GM12878 (cell line): ENCODE measurements at regions not wholly inside any gene's neighbourhood (a gene's known extent, or its start where the extent isn't known, plus 50 kb on each side); places are given as distances from the start of the nearest gene placed in this dataset.

Experiments used
- ATAC-seq: fragments of 200-7000 bp; cut with Tn5 transposase; 3 replicates; pipeline ENCODE4 v1.9.1; 2020; ENCODE audit warnings: mild to moderate bottlenecking, moderate library complexity
- BruUV-seq: library from RNA; stranded (reverse); fragments of 400-500 nt; replicated peaks from 2 replicates; lab custom pipeline; 2021; lab: Mats Ljungman, UMichigan
- CTCF ChIA-PET: fragments of 300-600 bp; sonication (Branson Sonifier 250); formaldehyde crosslinking; extraction: SDS; loops from one replicate; lab custom pipeline; 2021; ENCODE audit warnings: inconsistent platforms; lab: Yijun Ruan, JAX
- POLR2A ChIA-PET: fragments of 350-600 bp; formaldehyde crosslinking; extraction: SDS; loops from one replicate; lab custom pipeline; 2021; ENCODE audit warnings: inconsistent platforms; lab: Charles Lee
- RAD21 ChIA-PET: fragments of 300-600 bp; sonication (Branson Sonifier 250); formaldehyde crosslinking; loops from one replicate; lab custom pipeline; 2023; ENCODE audit warnings: antibody characterized with exemption; ENCODE audit not compliant: unreplicated experiment; lab: Charles Lee
- SMC1A ChIA-PET: fragments of 300-600 bp; sonication (Branson Sonifier 250); formaldehyde crosslinking; loops from one replicate; lab custom pipeline; 2023; ENCODE audit not compliant: unreplicated experiment, uncharacterized antibody; lab: Charles Lee
- DNase-seq: peaks from one replicate; pipeline ENCODE4 v3.0.0-alpha.2; 2011; ENCODE audit warnings: low read depth, low spot score
- FAIRE-seq: peaks from 3 replicates; lab custom pipeline; 2011; peaks lifted over from hg19 to GRCh38; lab: Jason Lieb, UNC
- H2AFZ ChIP-seq: 2 replicates; pipeline ENCODE4 v1.6.0; 2011; ENCODE audit warnings: low read depth, low read length, control low read depth; ENCODE audit not compliant: control insufficient read depth
- H3K27ac ChIP-seq: 2 replicates; pipeline ENCODE4 v1.5.1; 2011; ENCODE audit warnings: control low read depth; ENCODE audit not compliant: control insufficient read depth, insufficient read depth
- H3K27me3 ChIP-seq, 2 experiments: replicated peaks in 1 of 2; 2 replicates each; pipeline versions ENCODE4 v1.6.0 to v1.6.1; 2011; ENCODE audit warnings: low read length in 1 of 2; ENCODE audit not compliant: control insufficient read depth in 2 of 2, insufficient read depth in 2 of 2
- H3K36me3 ChIP-seq, 2 experiments: 2 replicates each; pipeline ENCODE4 v1.5.1; 2011; ENCODE audit warnings: low read length in 1 of 2; ENCODE audit not compliant: control insufficient read depth in 2 of 2, insufficient read depth in 2 of 2
- H3K4me1 ChIP-seq: 2 replicates; pipeline ENCODE4 v1.6.1; 2011; ENCODE audit warnings: mild to moderate bottlenecking, low read length, moderate library complexity, mixed read lengths; ENCODE audit not compliant: control insufficient read depth, insufficient read depth
- H3K4me2 ChIP-seq: 2 replicates; pipeline ENCODE4 v1.6.0; 2011; ENCODE audit warnings: control low read depth; ENCODE audit not compliant: control insufficient read depth, insufficient read depth
- H3K4me3 ChIP-seq: fragments of 200-600 bp; sonication (generic); 2 replicates; pipeline ENCODE4 v1.5.1; 2016
- H3K79me2 ChIP-seq: 2 replicates; pipeline ENCODE4 v1.6.0; 2011; ENCODE audit warnings: low read length; ENCODE audit not compliant: control insufficient read depth, insufficient read depth
- H3K9ac ChIP-seq: 2 replicates; pipeline ENCODE4 v1.8.0; 2011; ENCODE audit warnings: low read length, control low read depth, mixed read lengths; ENCODE audit not compliant: control insufficient read depth, insufficient read depth
- H3K9me3 ChIP-seq: replicated peaks from 3 replicates; pipeline ENCODE4 v1.5.1; 2011; ENCODE audit warnings: mild to moderate bottlenecking, low read length; ENCODE audit not compliant: control insufficient read depth, insufficient read depth
- H4K20me1 ChIP-seq: 2 replicates; pipeline ENCODE4 v1.6.0; 2011; ENCODE audit not compliant: control insufficient read depth, insufficient read depth
- CEBPB ChIP-seq, 2 experiments: fragments of 150-350 bp in 1 of 2; IDR thresholded peaks; 2 replicates each; pipeline ENCODE4 v1.6.1; 2012 to 2014; ENCODE audit warnings: low read depth in 2 of 2, low read length in 2 of 2, borderline replicate concordance in 1 of 2, inconsistent platforms in 1 of 2
- EGR1 ChIP-seq, 2 experiments: IDR thresholded peaks; 1 replicate in 1 of 2; 2 replicates in 1 of 2; pipeline ENCODE4 v1.6.1; 2011 to 2012; ENCODE audit warnings: low read depth in 2 of 2, low read length in 2 of 2, borderline replicate concordance in 1 of 2, mild to moderate bottlenecking in 1 of 2, moderate library complexity in 1 of 2
- ESRRA ChIP-seq: IDR thresholded peaks from 2 replicates; pipeline ENCODE4 v1.6.1; 2012; ENCODE audit warnings: mild to moderate bottlenecking, low read length, improper control_type of control experiment
- FOXM1 ChIP-seq: IDR thresholded peaks from 2 replicates; pipeline ENCODE4 v1.6.1; 2012; ENCODE audit warnings: low read depth, mild to moderate bottlenecking, inconsistent platforms, low read length, moderate library complexity
- LARP7 ChIP-seq: fragments of 450-650 bp; IDR thresholded peaks from 2 replicates; pipeline ENCODE4 v1.6.1; 2017; ENCODE audit warnings: mild to moderate bottlenecking
- MTA3 ChIP-seq: IDR thresholded peaks from 2 replicates; pipeline ENCODE4 v1.6.1; 2012; ENCODE audit warnings: low read length, inconsistent platforms, borderline replicate concordance
- NR2C1 ChIP-seq: fragments of 450-650 bp; IDR thresholded peaks from 2 replicates; pipeline ENCODE4 v1.6.1; 2017; ENCODE audit warnings: antibody characterized with exemption, mild to moderate bottlenecking, moderate library complexity
- RUNX3 ChIP-seq: IDR thresholded peaks from 2 replicates; pipeline ENCODE4 v1.6.1; 2012; ENCODE audit warnings: low read length, inconsistent platforms
- SIX5 ChIP-seq: IDR thresholded peaks from 2 replicates; pipeline ENCODE4 v1.6.1; 2011; ENCODE audit warnings: mild to moderate bottlenecking, low read depth, low read length, moderate library complexity; ENCODE audit not compliant: severe bottlenecking
- SMC3 ChIP-seq: IDR thresholded peaks from 2 replicates; pipeline ENCODE4 v1.6.1; 2011; ENCODE audit warnings: low read length, improper control_type of control experiment, borderline replicate concordance
- ZNF592 ChIP-seq: fragments of 450-650 bp; IDR thresholded peaks from 2 replicates; pipeline ENCODE4 v1.6.1; 2017; ENCODE audit warnings: mild to moderate bottlenecking, moderate library complexity
- WGBS: methylation state at CpG from one replicate; pipeline ENCODE4 v1.1.6; 2016; ENCODE audit warnings: low lambda C conversion rate; ENCODE audit not compliant: insufficient replicate concordance, insufficient coverage; ENCODE audit errors: missing lambda C conversion rate; 5-methylcytosine and 5-hydroxymethylcytosine counted together
- in situ Hi-C: fragments of 300-500 bp; cut with MboI; formaldehyde crosslinking; loops from 9 replicates; pipeline ENCODE4 v1.14.3; 2018; ENCODE audit warnings: mixed read lengths
- intact Hi-C: fragments of 100-400 bp; cut with micrococcal nuclease; formaldehyde crosslinking; loops from one replicate; pipeline ENCODE4 v1.14.2; 2022; ENCODE audit not compliant: unreplicated experiment
- TF ChIP-seq, protein P1 (sequence below): fragments of 450-650 bp; formaldehyde crosslinking; IDR thresholded peaks from 2 replicates; pipeline ENCODE4 v1.4.0; 2022; ENCODE audit warnings: mild to moderate bottlenecking, moderate library complexity

- Histone ChIP-seq H3K4me3 (no peak overlapping the region), H3K27me3 (no peaks in the 10 kb centered on the region), H3K4me1 (peaks cover 16% of the 10 kb centered on the region), H2AFZ (peak overlapping the region; percentile 11; the same call in 1 of the 2 replicates), H3K27ac (no peak overlapping the region), H4K20me1 (no peaks in the 10 kb centered on the region), H3K36me3 (no peaks in the 10 kb centered on the region), H3K4me2 (no peak overlapping the region), H3K9me3 (no peaks in the 10 kb centered on the region), H3K9ac (no peak overlapping the region), H3K79me2 (no peaks in the 10 kb centered on the region)
- TF ChIP-seq ESRRA (no peak), LARP7 (no peak), NR2C1 (no peak), EGR1 (IDR thresholded peaks at IDR 0.05; ENCODE audit: borderline replicate concordance in 1 of 2, low read depth in 2 of 2, low read length in 2 of 2) (no peak), MTA3 (no peak), CEBPB (IDR thresholded peaks at IDR 0.05; ENCODE audit: borderline replicate concordance in 1 of 2, low read depth in 2 of 2, low read length in 2 of 2) (no peak), ZNF592 (no peak), FOXM1 (no peak), SMC3 (no peak), SIX5 (no peak), RUNX3 (no peak)
- TF ChIP-seq, protein P1, sequence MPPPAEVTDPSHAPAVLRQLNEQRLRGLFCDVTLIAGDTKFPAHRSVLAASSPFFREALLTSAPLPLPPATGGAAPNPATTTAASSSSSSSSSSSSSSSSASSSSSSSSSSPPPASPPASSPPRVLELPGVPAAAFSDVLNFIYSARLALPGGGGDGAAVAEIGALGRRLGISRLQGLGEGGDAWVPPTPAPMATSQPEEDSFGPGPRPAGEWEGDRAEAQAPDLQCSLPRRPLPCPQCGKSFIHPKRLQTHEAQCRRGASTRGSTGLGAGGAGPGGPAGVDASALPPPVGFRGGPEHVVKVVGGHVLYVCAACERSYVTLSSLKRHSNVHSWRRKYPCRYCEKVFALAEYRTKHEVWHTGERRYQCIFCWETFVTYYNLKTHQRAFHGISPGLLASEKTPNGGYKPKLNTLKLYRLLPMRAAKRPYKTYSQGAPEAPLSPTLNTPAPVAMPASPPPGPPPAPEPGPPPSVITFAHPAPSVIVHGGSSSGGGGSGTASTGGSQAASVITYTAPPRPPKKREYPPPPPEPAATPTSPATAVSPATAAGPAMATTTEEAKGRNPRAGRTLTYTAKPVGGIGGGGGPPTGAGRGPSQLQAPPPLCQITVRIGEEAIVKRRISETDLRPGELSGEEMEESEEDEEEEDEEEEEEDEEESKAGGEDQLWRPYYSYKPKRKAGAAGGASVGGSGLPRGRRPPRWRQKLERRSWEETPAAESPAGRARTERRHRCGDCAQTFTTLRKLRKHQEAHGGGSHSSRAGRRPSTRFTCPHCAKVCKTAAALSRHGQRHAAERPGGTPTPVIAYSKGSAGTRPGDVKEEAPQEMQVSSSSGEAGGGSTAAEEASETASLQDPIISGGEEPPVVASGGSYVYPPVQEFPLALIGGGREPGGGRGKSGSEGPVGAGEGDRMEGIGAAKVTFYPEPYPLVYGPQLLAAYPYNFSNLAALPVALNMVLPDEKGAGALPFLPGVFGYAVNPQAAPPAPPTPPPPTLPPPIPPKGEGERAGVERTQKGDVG (CRISPR knock-in tag) = no peak
- in situ Hi-C loops (no loop called here), intact Hi-C loops (no loop called here)
- FAIRE-seq (no peak), DNase-seq (no peak), ATAC-seq (no peak)
- POLR2A ChIA-PET = interaction anchor here (0.5 kb wide), 1 partner anchor 17 kb away, joined by 3 read pairs; no protein-coding TSS in a partner anchor
- RAD21 ChIA-PET = no interaction called here
- CTCF ChIA-PET = interaction anchor here (1.1 kb wide), 1 partner anchor 94 kb away, joined by 3 read pairs; the partner anchor contains the start of gene KIF5B
- WGBS = 72% methylated on average over 8 of the region's 8 CpGs
- BruUV-seq = no TSS peak
- SMC1A ChIA-PET = no interaction called here
These were observed 94.4 kb upstream of the KIF5B start for GRCh38 chr10:32150532-32151101.
